Non-pigmented ciliary epithelial cell (primary cell): ENCODE measurements at regions not wholly inside any gene's neighbourhood (a gene's known extent, or its start where the extent isn't known, plus 50 kb on each side); places are given as distances from the start of the nearest gene placed in this dataset.
A peak's percentile ranks its signal among the peaks of the same experiment; 100 is the strongest.
"Not testable (repeated sequence)": the region's sequence is repeated elsewhere in the genome, so short reads cannot be mapped to it uniquely, and the experiment has no call there.

ENCODE experiments used
- DNase-seq: peaks from one replicate; pipeline ENCODE4 v3.0.0-alpha.2; 2010; ENCODE audit warnings: low read depth

DNA sequence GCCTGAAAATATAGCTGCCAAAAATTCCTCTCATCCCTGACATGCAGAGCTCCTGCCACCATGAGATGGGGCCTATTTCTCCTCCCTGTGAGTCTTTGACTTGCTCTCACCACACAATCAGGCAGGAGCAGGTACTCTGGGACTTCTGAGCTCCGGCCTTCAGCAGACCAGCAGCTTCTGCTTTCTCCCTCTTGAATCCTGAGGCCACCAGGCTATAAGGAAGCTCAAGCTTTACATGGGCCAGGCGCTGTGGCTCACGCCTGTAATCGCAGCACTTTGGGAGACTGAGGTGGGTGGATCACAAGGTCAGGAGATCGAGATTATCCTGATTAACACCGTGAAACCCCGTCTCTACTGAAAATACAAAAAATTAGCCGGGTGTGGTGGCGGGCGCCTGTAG, 238.7 kb upstream of the RREB1 start:
- DNase-seq, result no peak

DNA sequence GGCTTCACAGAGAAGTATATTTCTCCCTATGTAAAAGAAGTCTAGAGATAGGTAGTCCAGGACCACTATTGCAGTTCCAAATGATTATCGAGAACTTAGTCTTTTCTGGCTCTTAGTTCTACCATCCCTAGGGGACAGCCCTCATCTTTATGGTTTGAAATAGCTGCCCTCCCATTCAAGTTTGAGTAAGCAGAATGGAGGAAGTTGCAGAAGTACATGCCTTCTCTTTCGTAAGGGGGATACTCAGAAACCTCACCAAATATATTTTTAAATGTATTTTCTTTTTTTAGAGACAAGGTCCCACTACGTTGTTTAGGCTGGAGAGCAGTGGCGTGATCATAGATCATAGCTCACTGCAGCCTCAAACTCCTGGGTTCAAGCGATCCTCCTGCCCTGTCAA, 236.8 kb upstream of the RREB1 start:
- DNase-seq, result no peak

DNA sequence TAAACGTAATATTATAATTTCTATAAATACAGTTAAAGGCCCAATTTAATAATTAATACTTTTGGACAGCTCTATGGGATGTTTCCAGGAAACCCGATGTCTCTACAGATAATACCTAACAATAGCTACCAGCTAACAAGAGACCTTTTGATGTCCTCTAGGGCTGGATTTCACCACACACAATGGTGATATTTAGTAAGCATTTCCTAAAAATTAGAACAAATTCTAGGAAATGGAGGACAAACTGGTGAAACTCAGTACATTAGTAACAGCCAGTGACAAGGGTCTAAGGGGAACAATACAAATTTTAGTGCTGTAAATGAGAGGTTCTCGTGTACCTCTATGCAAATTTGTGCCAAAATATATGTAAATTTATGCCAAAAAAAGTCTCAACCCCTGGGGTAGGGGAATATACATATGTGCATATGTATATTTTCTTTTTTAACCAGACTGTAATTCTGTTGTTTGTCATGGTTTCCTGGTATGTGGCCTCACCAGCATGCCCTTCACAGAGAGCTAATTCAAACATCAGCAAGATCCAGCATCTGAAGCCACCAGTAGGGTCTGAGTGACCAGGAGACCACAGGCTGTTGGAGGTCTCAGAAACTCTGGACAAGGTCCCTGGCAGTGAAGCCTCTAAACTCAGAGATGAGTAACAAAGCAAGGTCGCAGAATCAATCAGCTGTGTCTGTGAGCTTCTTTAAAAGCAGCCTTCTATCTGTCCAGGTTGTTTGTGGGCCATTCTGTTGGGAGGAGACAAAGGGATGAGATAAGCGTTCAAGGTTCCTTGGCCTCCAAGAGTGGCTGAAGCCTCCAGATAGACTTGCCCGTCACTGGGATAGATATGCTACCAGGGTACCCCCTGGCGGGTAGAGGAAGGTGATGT, 235.1 kb upstream of the RREB1 start:
- no peak for DNase-seq

DNA sequence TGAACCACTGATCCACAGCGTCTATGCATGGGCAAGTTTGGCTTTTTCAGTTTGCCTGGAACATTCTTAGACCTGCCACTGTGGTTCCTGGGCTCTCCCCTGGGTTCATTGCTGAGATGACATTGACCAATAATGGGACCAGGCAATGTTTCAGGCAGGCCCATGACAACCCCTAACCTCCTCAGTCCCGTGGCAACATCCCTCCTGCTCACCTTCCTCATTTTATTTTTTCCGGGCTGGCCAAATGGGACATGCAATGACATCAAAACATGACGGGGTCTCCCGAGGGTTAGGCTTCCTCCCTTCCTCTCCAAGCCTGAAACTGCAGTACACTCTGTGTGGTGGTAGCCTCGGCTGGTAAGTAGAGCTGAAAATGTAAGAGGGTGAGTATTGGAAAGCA, 234.0 kb upstream of the RREB1 start:
- no peak for DNase-seq

DNA sequence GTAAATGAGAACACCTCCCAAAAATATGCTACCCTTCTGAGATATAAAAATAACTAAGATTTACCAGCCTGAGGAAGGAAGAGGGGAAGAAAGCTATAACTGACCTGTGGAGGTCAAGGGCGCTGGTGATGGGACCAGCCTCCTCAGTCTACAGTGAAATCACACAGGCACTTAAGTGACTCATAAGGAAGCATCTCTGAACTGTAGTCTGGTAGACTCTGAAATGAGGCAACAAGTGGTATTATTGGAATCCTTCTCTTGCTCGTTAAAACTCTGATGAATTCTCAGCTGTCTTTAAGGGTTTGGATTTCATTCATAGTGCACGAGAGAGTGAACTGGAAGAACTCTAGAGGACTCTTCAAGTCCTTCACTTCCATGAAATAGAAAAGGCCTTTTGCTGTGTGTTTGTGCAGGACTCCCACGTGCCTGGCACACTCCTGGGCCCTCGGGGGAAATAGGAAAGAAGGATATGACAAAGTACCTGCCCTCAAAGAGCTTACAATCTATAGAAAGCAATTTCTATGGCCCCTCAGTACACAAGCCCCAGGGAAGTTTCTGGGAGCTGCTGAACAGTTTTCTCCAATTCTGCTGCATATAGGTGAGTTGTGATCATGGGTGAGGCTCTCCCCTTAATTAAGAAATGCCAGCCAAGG, 231.8 kb upstream of the RREB1 start:
- peak; percentile 63 for DNase-seq

DNA sequence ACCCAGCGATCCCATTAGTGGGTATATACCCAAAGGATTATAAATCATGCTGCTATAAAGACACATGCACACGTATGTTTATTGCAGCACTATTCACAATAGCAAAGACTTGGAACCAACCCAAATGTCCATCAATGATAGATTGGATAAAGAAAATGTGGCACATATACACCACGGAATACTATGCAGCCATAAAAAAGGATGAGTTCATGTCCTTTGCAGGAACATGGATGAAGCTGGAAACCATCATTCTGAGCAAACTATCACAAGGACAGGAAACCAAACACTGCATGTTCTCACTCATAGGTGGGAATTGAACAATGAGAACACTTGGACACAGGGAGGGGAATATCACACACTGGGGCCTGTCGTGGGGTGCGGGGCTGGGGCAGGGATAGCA, 230.0 kb upstream of the RREB1 start:
- DNase-seq, result not testable (repeated sequence)

DNA sequence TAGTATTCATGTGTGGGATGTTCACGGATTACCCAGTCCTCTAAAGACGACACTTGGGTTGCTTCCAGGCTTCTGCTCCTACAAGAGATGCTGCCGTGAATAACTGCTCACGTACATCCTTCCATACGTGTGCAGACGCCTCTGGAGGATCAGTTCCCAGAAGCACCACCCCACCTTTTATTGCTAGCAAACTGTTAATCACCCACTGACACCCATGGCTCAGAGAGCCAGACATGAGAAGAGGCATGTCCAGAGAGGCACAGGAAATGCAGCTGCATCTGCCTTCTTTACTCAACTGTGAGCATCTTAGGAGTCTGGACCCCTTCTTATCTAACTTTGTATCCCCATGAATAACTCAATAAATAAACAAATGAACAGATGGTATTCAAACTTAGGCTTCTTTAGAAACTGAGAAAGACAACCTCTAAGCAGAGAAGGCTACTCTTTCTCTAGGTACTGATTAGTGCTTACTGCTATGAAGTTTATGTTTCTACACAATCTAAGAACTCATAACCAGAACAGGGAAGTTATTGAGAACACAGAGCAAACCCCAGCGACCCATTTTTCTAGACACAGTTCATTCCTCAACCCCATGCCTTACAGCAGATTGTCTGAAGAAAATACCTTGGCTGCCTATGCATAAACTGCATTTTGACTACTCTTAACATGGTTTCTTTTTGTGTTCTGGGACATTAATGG, 228.7 kb upstream of the RREB1 start:
- DNase-seq, result no peak

DNA sequence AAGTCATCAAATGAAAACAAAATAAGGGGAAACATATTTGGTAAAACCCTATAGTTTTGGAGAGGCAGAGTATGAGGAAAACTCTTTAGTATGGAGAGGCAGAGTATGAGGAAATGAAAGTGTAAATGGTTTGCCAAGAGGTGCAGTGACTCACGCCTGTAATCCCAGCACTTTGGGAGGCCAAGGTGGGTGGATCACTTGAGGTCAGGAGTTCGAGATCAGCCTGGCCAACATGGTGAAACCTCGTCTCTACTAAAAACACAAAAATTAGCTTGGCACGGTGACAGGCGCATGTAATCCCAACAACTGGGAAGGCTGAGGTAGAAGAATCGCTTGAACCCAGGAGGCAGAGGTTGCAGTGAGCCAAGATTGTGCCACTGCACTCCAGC, 228.2 kb upstream of the RREB1 start:
- DNase-seq, result not testable (repeated sequence)

DNA sequence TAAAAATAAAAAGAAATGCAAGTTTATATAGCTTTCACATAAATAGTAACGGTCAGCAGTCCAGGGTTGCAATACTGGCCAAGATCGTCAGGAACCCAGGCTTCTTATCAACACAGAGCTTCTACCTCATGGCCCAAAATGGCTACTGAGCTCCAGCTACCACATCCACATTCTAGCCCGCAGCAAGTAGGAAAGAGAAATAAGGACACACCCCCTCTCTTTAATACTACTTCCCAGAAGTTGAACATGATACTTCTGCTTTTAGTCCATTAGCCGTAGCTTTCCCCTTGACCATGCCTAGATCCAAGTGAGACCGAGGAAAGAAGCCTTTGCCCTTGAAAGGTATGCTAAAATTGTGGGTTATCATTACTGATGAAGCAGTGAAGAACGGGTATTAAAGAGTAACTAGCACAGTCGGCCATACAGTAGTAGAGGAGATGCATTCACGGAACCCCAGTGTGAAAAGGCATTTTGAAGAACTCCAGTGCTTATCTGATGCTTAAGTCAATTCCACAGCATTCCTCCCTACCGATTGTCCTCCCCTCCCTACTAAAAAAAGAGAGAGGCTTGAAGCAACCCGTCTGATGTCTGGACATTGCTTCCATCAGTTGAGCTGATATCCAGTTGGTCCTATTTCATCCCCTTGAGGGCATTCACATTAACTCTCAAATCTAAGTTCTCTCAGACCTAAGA, 226.9 kb upstream of the RREB1 start:
- DNase-seq, result no peak

DNA sequence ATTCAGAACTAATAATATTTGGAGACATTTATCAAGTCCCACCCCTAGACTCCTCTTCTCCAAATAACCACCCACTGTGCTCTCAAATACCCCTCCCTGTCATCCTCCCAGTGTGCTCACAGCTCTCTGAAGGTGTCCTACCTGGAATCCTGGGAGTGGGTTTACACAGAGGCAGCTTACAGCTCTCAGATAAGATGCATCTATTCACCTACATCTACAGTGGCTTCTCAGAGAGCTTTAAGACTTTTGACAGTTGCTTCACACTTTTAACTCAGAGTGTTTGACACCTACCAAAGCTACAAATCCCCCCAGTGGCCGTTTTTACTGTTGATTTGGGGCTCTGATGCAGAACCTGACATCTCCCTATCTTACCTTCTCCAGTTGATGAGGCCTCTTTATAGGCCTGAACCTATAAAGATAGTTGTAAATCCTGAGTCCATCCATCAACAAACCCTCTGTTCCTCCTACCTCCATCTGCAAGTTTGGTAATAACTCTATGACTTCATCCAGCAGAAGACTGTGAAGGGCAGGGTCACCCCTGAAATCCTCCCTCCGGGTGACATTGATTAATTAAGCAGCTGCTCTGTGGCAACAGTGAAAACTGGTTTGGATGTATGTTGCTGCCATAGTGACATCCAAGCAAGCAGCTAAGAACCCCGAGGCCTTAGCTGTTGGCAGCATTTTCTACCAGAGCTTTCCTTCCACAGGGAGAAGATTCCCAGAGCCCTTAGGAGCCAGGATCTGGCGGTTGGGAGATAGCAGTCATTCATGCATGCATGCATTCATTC, 226.1 kb upstream of the RREB1 start:
- DNase-seq, result no peak

DNA sequence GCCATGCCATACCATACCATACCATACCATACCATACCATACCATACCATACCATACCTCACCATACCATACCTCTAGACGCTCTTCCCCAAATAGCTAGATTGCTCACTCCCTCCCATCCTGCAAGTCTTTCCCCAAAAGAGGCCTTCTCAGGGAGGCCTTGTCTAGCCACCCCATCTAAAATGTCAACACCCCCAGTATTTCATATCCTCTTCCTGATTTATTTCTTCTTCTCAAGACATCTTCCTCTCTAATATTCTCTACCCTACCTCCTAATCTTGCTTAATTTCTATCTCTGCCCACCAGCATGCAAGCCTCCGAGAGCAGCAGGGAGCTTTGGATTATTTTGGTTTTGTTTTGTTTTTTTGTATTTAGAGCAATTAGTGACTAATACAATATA, 225.2 kb upstream of the RREB1 start:
- DNase-seq, result no peak

DNA sequence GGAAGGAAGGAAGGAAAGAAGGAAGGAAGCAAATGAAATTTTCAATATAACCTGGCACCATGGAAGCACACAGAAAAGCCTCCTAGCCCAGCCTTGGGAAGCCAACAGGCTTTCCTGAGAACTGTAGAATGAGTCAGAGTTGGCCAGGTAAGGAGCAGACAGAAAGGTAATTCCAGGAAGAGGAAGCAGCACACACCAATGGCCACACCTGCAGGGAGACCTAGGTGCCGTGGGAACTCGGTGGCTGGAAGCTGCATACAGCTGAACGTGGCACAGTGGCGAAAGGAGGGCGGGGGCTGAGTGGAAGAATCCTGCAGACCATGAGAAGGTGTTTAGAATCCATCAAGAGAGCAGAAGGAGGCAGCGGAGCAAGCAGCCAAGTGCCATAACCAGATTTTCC, 224.8 kb upstream of the RREB1 start:
- DNase-seq, result no peak

DNA sequence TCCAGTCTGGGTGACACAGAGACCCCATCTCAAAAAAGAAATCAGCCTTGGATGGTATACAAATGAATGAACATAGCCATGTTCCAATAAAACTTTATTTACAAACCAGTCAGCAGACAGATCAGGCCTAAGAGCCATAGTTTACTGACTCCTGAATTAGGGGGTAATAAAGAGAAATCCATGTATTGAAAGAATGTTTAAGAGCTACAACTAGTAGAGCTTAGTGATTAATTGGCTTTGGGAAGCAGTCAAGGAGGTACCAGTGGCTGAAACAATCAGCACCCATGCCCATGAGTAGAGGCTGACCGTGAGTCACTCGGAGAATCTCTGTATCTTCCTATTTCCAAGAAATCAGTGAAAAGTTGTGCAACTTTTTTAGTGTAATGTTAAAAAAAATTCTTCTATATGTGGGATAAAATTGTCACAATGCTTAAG, 223.6 kb upstream of the RREB1 start:
- no peak for DNase-seq

DNA sequence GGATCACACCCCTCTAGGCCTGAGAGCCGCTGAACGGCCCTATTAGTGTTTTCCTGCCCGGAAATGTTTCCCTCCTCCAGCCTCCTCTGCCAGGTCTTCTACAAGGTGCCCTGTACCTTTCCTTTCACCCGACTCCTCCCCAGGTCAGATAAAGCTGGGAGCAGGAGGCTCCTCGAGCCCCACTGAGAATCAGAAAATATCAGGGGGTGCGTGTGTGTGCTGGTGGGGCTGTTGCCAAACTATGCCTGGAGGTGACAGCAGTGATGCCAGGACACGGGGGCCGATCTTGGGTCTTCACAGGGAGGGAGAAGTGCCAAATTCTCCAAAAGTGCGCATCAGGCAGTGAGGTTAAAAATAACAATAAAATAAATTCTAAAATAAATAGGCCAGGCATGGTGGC, 222.8 kb upstream of the RREB1 start:
- DNase-seq, result no peak

DNA sequence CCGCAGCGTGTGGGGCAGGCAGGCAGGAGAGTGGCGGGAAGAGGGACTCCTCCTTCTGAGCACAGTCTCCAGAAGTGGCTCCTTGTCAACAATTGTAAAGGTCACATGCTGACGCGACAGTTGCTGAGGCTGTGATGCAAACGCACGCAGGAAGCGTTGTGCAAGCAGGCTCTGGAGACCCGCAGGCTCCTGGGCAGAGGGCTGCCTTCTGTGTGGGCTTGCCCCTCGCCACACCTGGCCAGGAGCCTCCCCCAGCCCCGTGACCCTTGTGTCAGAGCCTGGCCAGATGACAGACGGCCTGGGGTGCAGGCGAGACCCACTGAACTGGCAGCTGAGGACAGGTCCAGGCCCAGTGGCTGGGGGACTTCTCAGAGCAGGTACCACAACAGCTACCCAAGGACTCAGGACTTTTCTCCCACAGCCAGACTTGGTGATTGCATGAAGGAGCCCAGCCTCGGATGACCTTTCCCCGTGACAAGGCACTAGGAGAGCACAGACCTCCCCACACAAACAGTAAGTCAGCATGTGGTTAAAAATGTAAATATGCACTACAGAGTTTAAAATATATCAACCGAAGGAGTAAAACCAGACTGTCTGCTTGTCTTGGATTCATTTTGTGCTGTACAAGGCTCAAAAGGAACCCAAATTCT, 222.1 kb upstream of the RREB1 start:
- DNase-seq, result no peak

DNA sequence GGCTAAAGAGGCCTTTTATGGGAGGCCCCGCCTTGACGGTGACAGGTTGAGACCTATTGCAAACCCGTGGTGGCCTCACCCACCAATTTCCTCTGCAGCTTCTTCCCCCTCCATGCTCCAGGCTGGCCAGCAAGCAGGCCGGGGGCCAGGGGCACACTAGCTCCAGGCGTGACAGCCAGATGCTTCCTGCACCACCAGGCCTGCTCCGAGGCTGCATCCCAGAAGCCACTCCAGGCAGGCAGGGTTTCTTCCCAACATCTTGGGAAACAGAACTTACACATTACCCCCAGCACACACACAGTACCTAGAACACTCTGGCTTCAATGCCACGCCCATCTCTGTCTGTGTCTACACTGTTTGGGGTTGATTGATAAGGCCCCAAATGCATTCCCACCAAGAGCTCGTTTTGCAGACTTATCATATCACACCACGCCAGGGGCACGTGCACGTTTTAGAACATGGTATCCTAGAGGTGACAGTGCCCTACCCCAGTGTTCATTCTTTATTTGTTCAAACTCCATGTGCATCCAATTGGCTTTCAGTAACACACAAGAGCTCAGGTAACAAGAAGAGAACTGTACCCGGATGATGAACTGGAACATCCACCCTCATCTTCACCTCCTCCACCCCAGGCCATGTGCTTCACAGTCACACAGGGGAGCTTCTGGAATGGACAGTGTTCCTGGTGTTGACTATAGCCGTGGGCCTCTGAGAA, 221.4 kb upstream of the RREB1 start:
- no peak for DNase-seq

DNA sequence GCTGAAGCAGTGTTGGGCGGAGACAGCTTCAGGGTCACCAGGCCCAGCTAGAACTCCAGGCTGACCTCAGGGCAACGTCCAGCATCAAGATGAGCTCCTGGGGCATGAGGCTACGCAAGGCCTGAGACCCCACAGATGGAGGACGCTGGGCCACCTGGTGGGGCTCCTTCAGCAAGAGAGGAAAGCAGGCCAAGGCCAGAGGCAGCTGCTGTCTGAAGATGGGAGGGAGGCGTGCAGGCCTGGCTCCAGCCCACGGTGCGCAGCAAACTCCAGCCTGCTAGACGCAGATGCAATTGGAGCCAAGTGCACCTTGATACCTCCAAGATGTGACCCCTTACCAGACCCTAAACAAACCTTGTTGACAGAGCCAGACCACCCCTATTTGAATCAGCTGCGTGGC, 220.9 kb upstream of the RREB1 start:
- no peak for DNase-seq

DNA sequence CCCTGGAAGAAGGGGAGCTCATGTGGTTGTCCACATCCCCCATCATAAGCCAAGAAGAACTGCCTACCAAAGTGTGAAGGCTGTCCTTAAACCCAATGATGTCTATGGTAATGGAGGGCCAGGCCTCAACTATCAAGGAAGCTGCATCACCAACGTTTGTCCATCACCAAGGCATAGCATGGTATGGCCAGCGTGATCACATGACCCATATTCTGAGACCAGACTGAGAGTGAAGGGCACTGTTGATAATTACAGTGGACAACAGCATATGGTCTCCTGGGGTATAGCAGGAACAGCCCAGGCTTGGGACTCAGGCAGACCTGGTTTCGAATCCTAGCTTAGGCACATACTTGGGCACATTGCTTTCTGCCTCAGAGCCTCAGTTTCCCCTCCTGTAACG, 218.2 kb upstream of the RREB1 start:
- no peak for DNase-seq

DNA sequence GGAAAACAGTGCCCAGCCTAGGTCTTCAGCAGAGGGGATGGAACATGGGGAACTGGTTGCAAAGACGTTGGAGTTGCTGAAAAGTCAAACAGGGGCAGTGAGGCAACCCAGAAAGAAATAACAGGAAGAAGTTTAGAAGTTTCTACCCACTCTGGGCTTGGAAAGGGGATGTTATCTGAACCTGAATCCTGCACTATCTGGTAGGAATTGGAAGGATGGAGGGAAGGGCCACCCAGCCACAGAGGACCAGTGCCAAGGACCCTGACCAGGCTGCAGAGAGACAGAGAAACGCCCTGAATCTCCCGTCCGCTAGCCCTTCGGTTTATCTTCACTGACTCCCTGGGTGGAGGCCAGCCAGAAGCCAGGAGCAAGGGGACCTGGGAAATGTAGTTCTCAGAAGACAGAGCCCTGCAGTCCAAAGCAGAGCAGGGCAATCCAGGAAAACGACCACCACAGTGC, 217.3 kb upstream of the RREB1 start:
- DNase-seq, result no peak

DNA sequence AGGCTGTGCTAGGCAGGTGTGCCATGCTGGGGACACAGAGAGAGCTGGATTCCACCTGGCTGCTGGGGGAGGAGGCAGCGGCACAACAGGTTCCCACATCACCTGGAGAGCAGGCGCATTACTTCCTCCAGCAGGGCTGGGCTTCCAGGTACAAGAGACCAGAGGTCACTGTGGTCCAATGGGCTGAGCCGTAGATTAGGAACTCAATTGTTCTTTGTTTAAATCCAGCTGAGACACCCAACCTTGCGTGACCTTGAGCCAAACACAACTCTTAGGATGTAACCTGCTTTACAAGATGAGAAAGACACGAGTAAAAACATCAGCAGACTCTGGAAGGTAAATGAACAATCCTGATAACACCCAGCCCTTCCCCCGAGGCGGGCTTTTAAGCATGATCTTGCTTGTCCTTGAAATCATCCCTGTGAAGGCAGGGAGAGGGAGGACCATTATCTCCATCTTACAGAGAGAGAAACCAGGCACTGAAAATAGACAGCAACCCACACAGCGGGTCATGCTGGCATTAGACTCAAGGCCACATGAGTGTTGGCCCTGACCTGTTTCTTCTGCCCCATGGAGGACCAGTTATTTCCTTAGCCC, 216.5 kb upstream of the RREB1 start:
- DNase-seq, result no peak
